Nephron (organoid): ENCODE measurements at regions not wholly inside any gene's neighbourhood (a gene's known extent, or its start where the extent isn't known, plus 50 kb on each side); places are given as distances from the start of the nearest gene placed in this dataset.

Experiments
- H3K27ac Mint-ChIP-seq, 3 experiments: 2 replicates each; pipeline ENCODE4 v1.8.0; 2020; ENCODE audit warnings: mixed read lengths in 3 of 3, mild to moderate bottlenecking in 2 of 3, moderate library complexity in 1 of 3
- H3K27me3 Mint-ChIP-seq: 2 replicates; pipeline ENCODE4 v1.8.0; 2021; ENCODE audit warnings: low read depth, mild to moderate bottlenecking, moderate library complexity, mixed read lengths
- H3K36me3 Mint-ChIP-seq: 2 replicates; pipeline ENCODE4 v1.8.0; 2020; ENCODE audit warnings: low read depth, mixed read lengths
- H3K4me1 Mint-ChIP-seq: 2 replicates; pipeline ENCODE4 v1.8.0; 2020; ENCODE audit warnings: mixed read lengths
- H3K4me3 Mint-ChIP-seq, 3 experiments: 2 replicates each; pipeline ENCODE4 v1.8.0; 2020; ENCODE audit warnings: mild to moderate bottlenecking in 3 of 3, mixed read lengths in 3 of 3, moderate library complexity in 2 of 3
- H3K9me3 Mint-ChIP-seq: 2 replicates; pipeline ENCODE4 v1.8.0; 2020; ENCODE audit warnings: mixed read lengths
- CTCF ChIP-seq, 3 experiments: fragments of 200-600 bp; sonication (generic); IDR thresholded peaks; one replicate each; pipeline ENCODE4 v1.5.0; 2021; ENCODE audit warnings: antibody characterized with exemption in 3 of 3; ENCODE audit not compliant: unreplicated experiment in 3 of 3

- TF ChIP-seq CTCF (IDR thresholded peaks at IDR 0.05; ENCODE audit: unreplicated experiment in 3 of 3): no peak
- no peaks in the 10 kb centered on the region for H3K9me3 Mint-ChIP-seq
- peaks cover 33% of the 10 kb centered on the region for H3K4me1 Mint-ChIP-seq
- H3K27ac Mint-ChIP-seq: peak overlapping the region in 1 of 3 experiments; percentile 29
- H3K27me3 Mint-ChIP-seq: peaks cover 3% of the 10 kb centered on the region
- no peaks in the 10 kb centered on the region for H3K36me3 Mint-ChIP-seq
- H3K4me3 Mint-ChIP-seq: no peak overlapping the region
Observed at GRCh38 chr12:58537278-58537677, 383.0 kb downstream of the LRIG3 start.

- no peak overlapping the region for H3K4me3 Mint-ChIP-seq
- peak overlapping the region in 2 of 3 experiments; percentile 56 to 57 for H3K27ac Mint-ChIP-seq
- no peaks in the 10 kb centered on the region for H3K9me3 Mint-ChIP-seq
- peaks cover 33% of the 10 kb centered on the region for H3K4me1 Mint-ChIP-seq
- peaks cover 3% of the 10 kb centered on the region for H3K27me3 Mint-ChIP-seq
- H3K36me3 Mint-ChIP-seq: no peaks in the 10 kb centered on the region
- no peak for TF ChIP-seq CTCF (IDR thresholded peaks at IDR 0.05; ENCODE audit: unreplicated experiment in 3 of 3)
Observed at GRCh38 chr12:58539295-58539694, 381.0 kb downstream of the LRIG3 start.

GRCh38 chr12:58540480-58541299, 379.6 kb downstream of the LRIG3 start:
- Mint-ChIP-seq H3K27me3 (peaks cover 3% of the 10 kb centered on the region), H3K27ac (peak overlapping the region; percentile 29 to 57 (median 32)), H3K9me3 (no peaks in the 10 kb centered on the region), H3K4me1 (peaks cover 33% of the 10 kb centered on the region), H3K36me3 (no peaks in the 10 kb centered on the region), H3K4me3 (no peak overlapping the region)
- TF ChIP-seq CTCF (IDR thresholded peaks at IDR 0.05; ENCODE audit: unreplicated experiment in 3 of 3): peak; percentile 83 to 91 (median 84)

- TF ChIP-seq CTCF (IDR thresholded peaks at IDR 0.05; ENCODE audit: unreplicated experiment in 3 of 3): no peak
- Mint-ChIP-seq H3K27me3 (peaks cover 3% of the 10 kb centered on the region), H3K4me1 (peaks cover 33% of the 10 kb centered on the region), H3K9me3 (no peaks in the 10 kb centered on the region), H3K27ac (peak overlapping the region; percentile 32 to 57 (median 53)), H3K36me3 (no peaks in the 10 kb centered on the region), H3K4me3 (no peak overlapping the region)
Observed at GRCh38 chr12:58541300-58541690, 379.0 kb downstream of the LRIG3 start.

- TF ChIP-seq CTCF (IDR thresholded peaks at IDR 0.05; ENCODE audit: unreplicated experiment in 3 of 3): no peak
- H3K4me3 Mint-ChIP-seq: no peak overlapping the region
- H3K36me3 Mint-ChIP-seq: no peaks in the 10 kb centered on the region
- H3K4me1 Mint-ChIP-seq: peaks cover 19% of the 10 kb centered on the region
- H3K27me3 Mint-ChIP-seq: peaks cover 3% of the 10 kb centered on the region
- H3K9me3 Mint-ChIP-seq: no peaks in the 10 kb centered on the region
- H3K27ac Mint-ChIP-seq: no peak overlapping the region
Observed at GRCh38 chr12:58544281-58544680, 376.0 kb downstream of the LRIG3 start.

GRCh38 chr12:58547217-58547616, 373.1 kb downstream of the LRIG3 start:
- no peaks in the 10 kb centered on the region for H3K9me3 Mint-ChIP-seq
- no peaks in the 10 kb centered on the region for H3K36me3 Mint-ChIP-seq
- no peak overlapping the region for H3K4me3 Mint-ChIP-seq
- H3K4me1 Mint-ChIP-seq: no peaks in the 10 kb centered on the region
- H3K27me3 Mint-ChIP-seq: no peaks in the 10 kb centered on the region
- TF ChIP-seq CTCF (IDR thresholded peaks at IDR 0.05; ENCODE audit: unreplicated experiment in 3 of 3): no peak
- H3K27ac Mint-ChIP-seq: no peak overlapping the region
